ENCODE measurements at regions not wholly inside any gene's neighbourhood (a gene's known extent, or its start where the extent isn't known, plus 50 kb on each side); places are given as distances from the start of the nearest gene placed in this dataset.

DNA sequence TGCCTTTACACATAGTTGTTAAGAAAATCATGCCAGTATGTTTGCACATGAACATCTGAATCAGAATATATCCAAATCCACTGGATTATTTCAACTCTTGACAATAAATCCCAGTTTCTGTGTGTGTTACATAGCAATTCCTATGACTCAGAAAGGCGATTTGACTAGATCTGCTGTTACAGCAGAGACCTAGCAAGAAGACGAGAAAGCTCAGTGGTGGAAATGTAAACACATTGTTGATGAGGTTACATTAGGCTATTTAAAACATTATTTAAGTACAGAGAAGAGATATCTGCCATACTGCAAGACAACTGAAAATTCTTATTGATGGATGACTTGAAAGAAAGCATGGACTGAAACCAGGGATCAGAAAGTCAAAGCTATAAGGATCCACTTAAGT, 73.0 kb upstream of the SMIM21 start:
- intact Hi-C loops (cut with DNase I), result no loop called here
- Histone ChIP-seq H3K4me3 (no peak overlapping the region), H3K27ac (no peak overlapping the region), H3K36me3 (no peaks in the 10 kb centered on the region), H3K27me3 (no peaks in the 10 kb centered on the region), H3K9me3 (no peaks in the 10 kb centered on the region), H3K4me1 (no peaks in the 10 kb centered on the region)
- no peak for DNase-seq (ENCODE audit: low spot score in 2 of 2)
- TF ChIP-seq, protein P1, sequence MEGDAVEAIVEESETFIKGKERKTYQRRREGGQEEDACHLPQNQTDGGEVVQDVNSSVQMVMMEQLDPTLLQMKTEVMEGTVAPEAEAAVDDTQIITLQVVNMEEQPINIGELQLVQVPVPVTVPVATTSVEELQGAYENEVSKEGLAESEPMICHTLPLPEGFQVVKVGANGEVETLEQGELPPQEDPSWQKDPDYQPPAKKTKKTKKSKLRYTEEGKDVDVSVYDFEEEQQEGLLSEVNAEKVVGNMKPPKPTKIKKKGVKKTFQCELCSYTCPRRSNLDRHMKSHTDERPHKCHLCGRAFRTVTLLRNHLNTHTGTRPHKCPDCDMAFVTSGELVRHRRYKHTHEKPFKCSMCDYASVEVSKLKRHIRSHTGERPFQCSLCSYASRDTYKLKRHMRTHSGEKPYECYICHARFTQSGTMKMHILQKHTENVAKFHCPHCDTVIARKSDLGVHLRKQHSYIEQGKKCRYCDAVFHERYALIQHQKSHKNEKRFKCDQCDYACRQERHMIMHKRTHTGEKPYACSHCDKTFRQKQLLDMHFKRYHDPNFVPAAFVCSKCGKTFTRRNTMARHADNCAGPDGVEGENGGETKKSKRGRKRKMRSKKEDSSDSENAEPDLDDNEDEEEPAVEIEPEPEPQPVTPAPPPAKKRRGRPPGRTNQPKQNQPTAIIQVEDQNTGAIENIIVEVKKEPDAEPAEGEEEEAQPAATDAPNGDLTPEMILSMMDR (IDR thresholded peaks at IDR 0.05), result no peak

DNA sequence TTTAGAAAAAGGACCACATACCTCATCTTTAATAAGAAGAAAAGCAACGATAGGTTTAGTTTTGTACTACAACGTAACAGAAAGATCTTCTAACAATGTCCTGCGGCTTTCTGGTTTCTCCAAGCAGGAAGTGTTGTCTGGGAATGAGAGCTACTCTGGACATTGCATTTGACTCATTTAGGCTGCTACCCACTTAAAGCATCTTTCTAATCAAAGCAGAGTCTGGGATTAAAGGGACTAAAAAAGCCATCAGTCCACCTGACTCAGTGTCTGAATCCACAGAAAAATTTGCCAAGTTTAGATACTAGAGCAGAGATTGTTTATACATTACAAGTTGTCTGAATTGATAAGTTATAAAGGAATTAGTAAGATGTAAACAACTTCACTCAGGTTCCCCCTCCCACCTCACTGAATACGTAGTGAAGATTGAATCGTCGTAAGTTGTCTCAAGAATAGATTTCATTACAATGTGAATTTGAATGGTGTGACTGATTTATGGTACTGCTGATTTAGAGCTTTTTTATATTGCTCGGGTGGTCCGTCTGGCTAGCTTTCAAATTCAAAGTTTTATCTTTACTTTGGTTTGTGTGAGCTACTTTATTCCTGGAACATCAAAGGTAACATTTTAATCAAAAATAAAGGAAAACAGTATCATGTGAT, 70.2 kb upstream of the SMIM21 start:
- H3K27ac ChIP-seq, result no peak overlapping the region
- intact Hi-C loops (cut with DNase I), result no loop called here
- no peaks in the 10 kb centered on the region for H3K4me1 ChIP-seq
- no peak overlapping the region for H3K4me3 ChIP-seq
- no peak for DNase-seq (ENCODE audit: low spot score in 2 of 2)
- TF ChIP-seq, protein P1 (IDR thresholded peaks at IDR 0.05), result no peak
- no peaks in the 10 kb centered on the region for H3K9me3 ChIP-seq
- H3K27me3 ChIP-seq, result no peaks in the 10 kb centered on the region
- no peaks in the 10 kb centered on the region for H3K36me3 ChIP-seq

DNA sequence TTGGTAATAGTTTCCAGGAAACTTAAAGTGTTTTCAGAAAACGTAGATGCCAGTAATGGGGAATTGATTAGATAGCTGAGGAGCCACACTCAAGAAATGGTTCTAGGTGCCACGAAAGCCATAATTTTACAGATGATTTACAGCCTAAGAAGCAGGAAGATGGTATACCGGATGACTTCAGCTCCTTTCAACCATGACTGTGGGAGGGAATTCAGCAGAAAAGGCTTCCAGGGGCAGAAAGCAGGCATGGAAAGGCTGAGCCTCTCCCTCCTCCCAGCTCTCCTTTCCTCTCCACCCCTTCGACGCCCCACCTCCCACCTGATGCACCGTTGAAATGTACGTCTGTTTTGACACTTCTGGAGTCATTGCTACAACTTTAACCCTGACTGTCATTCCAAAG, 68.6 kb upstream of the SMIM21 start:
- Histone ChIP-seq H3K9me3 (no peaks in the 10 kb centered on the region), H3K27me3 (no peaks in the 10 kb centered on the region)
- TF ChIP-seq, protein P1 (IDR thresholded peaks at IDR 0.05), result no peak

DNA sequence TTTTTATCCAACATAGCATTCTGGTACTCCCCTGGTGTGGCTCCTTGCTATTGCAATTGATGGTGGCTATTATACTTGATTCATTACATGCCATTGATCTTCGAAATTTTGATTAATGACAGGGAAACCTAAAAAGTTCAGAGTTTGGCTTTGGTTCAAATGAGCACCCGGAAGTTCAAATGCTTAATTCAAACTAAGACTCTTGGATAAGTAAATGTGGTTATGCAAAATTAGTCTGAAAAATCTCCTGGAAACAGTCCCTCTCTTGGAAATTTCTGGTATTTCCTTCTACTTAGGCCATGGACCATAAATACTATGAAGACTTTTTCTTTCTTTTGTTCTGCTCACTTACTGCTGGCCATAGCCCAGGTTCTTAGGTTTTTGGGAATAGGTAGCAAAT, 65.3 kb upstream of the SMIM21 start:
- DNase-seq (ENCODE audit: low spot score in 2 of 2), result no peak
- no peak overlapping the region for H3K27ac ChIP-seq
- H3K4me3 ChIP-seq, result no peak overlapping the region
- TF ChIP-seq, protein P1 (IDR thresholded peaks at IDR 0.05), result no peak
- no peaks in the 10 kb centered on the region for H3K27me3 ChIP-seq
- no peaks in the 10 kb centered on the region for H3K4me1 ChIP-seq
- no peaks in the 10 kb centered on the region for H3K9me3 ChIP-seq
- intact Hi-C loops (cut with DNase I), result no loop called here
- H3K36me3 ChIP-seq, result no peaks in the 10 kb centered on the region

More for the DNA sequence above, 68.6 kb upstream of the SMIM21 start:
- Histone ChIP-seq H3K36me3 (no peaks in the 10 kb centered on the region), H3K4me1 (no peaks in the 10 kb centered on the region), H3K4me3 (no peak overlapping the region), H3K27ac (no peak overlapping the region)
- intact Hi-C loops (cut with DNase I), result no loop called here
- DNase-seq (ENCODE audit: low spot score in 2 of 2), result no peak

DNA sequence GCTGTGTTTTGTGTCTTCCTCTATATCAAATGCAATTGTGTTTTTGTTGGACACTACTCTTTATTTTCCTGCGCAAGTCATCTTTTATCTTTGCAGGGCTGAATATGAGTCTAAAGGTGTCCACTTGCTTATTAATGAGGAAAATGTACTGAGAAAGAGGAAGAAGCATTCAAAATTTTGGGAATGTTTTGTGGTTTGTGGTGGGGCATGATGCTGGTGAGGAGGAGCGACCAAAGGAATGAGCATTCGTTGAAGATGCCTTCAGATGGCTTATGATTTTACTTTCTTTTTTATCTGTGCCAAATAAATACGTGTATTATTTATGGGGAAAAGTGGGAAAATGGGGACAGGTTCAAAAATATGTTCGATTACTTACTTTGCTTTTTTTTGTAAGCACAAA, 63.9 kb upstream of the SMIM21 start:
- intact Hi-C loops (cut with DNase I), result no loop called here
- Histone ChIP-seq H3K36me3 (no peaks in the 10 kb centered on the region), H3K27me3 (no peaks in the 10 kb centered on the region), H3K27ac (no peak overlapping the region), H3K4me3 (no peak overlapping the region), H3K4me1 (no peaks in the 10 kb centered on the region), H3K9me3 (no peaks in the 10 kb centered on the region)
- TF ChIP-seq, protein P1 (IDR thresholded peaks at IDR 0.05), result no peak
- no peak for DNase-seq (ENCODE audit: low spot score in 2 of 2)

Measured in ascending aorta (tissue), 2 donors.